ENCODE measurements at regions not wholly inside any gene's neighbourhood (a gene's known extent, or its start where the extent isn't known, plus 50 kb on each side); places are given as distances from the start of the nearest gene placed in this dataset. TPM values are rescaled to one million over a fixed set of nuclear protein-coding genes. Genes with fewer than 3 reads are reported as not detected.
"Not testable (repeated sequence)": the region's sequence is repeated elsewhere in the genome, so short reads cannot be mapped to it uniquely, and the experiment has no call there.

DNA sequence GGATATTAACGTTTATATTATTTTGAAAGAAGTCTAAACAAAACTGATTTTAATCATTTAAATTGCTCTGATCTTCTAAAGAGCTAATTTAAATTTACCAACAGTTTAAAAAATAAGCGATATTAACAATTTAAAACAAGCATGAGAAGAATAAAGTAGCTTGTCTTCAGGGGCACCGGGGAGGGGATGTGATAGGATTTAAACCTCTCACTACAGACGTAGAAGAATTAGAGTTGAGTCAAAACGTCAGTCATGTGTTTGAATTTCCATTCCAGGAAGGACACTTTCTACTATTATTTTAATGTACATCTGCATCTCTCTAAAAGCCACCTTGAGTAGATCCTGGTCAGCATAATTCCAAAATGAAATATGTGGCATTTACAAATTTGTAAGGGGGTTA is 58.2 kb upstream of the TPTE start:
- Histone ChIP-seq H3K36me3 (no peaks in the 10 kb centered on the region), H3K4me3 (no peak overlapping the region), H3K9me3 (peaks cover 0 to 4% (median 0%) of the 10 kb centered on the region in 4 donors), H3K27ac (no peak overlapping the region), H3K27me3 (no peaks in the 10 kb centered on the region), H3K4me1 (no peaks in the 10 kb centered on the region)
- DNase-seq (ENCODE audit: low spot score in 2 of 2), result no peak
- WGBS, 2 donors, result 41 to 44% methylated on average over 5 of the region's 5 CpGs
- TF ChIP-seq EP300 (IDR thresholded peaks at IDR 0.05), result no peak
- TF ChIP-seq POLR2A (IDR thresholded peaks at IDR 0.05), result no peak

DNA sequence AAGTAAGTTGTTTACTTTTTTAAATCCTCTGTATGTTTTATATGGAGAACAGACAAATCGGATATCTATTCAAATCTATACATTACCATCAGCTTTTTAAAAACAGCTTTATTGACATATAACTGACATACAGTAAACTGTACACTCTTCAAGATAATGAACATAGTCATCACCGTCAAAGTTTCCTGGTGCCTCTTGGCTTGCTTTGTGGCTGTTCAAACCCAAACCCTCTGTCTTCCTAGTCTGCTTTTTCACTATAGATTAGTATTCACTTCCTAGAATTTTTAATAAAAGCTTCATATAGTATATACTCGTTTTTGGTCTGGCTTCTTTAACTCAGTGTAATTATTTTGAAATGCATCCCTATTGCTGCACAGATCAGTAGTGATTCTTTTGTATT is 56.4 kb upstream of the TPTE start:
- no peak for DNase-seq (ENCODE audit: low spot score in 2 of 2)
- 44 to 48% methylated on average over 3 of the region's 3 CpGs for WGBS, 2 donors
- Histone ChIP-seq H3K4me1 (no peaks in the 10 kb centered on the region), H3K27ac (no peak overlapping the region), H3K4me3 (no peak overlapping the region), H3K9me3 (peaks cover 0 to 4% (median 0%) of the 10 kb centered on the region in 4 donors), H3K27me3 (no peaks in the 10 kb centered on the region), H3K36me3 (no peaks in the 10 kb centered on the region)
- TF ChIP-seq POLR2A (IDR thresholded peaks at IDR 0.05), result no peak
- TF ChIP-seq EP300 (IDR thresholded peaks at IDR 0.05), result no peak
- TF ChIP-seq, protein P1, sequence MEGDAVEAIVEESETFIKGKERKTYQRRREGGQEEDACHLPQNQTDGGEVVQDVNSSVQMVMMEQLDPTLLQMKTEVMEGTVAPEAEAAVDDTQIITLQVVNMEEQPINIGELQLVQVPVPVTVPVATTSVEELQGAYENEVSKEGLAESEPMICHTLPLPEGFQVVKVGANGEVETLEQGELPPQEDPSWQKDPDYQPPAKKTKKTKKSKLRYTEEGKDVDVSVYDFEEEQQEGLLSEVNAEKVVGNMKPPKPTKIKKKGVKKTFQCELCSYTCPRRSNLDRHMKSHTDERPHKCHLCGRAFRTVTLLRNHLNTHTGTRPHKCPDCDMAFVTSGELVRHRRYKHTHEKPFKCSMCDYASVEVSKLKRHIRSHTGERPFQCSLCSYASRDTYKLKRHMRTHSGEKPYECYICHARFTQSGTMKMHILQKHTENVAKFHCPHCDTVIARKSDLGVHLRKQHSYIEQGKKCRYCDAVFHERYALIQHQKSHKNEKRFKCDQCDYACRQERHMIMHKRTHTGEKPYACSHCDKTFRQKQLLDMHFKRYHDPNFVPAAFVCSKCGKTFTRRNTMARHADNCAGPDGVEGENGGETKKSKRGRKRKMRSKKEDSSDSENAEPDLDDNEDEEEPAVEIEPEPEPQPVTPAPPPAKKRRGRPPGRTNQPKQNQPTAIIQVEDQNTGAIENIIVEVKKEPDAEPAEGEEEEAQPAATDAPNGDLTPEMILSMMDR (IDR thresholded peaks at IDR 0.05), result no peak

DNA sequence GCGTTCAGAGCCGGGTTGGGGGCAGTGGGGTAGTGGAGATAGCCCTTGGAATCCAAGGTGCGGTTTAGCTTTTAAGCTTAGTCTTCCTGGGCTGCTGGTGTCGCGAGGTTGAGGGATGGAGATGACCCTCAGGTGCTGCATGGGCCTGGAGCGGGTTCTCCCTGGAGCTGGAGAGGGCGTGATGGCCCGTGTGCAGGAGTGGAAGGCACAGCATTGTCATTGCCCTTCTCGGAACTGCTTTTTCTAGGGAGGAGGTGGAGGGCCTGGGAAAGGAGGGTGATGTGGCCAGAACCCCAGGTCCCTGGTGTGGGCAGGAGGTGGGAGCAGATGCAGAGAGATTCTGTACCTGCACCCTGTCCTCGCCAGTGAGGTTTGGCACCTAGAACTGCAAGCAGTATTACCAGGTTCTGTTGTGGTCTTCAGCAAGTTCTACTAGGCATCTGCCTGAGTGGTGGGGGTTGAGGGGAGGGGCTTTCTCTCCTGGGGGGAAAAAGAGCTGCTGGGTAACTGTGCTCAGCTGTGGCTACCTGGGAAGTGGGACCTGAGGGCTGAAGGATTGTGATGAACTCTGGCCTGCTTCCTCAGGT is 55.8 kb upstream of the TPTE start:
- not testable (repeated sequence) for DNase-seq (ENCODE audit: low spot score in 2 of 2)
- 63 to 65% methylated on average over 10 of the region's 10 CpGs for WGBS, 2 donors

DNA sequence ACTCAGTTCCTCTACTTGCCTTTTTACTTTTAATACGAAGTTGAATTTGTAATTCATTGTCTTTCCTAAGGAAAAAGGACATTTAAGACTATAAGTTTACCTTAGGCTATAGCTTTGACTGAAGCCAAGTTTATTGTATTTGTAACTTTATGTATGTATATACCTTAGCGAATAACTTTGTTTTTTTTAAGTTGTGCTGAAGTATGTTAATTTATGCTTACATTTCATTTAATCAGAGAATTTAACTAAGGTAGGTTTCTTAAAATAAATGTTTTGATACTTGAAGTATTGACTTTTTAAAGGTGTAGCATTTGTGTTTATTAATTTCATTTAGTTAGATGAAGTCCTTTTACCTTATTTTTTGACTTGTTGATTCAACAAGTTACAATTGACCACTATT is 55.2 kb upstream of the TPTE start:
- TF ChIP-seq, protein P1 (IDR thresholded peaks at IDR 0.05), result no peak
- Histone ChIP-seq H3K27me3 (no peaks in the 10 kb centered on the region), H3K4me1 (no peaks in the 10 kb centered on the region), H3K4me3 (no peak overlapping the region), H3K27ac (no peak overlapping the region), H3K9me3 (peaks cover 0 to 4% (median 0%) of the 10 kb centered on the region in 4 donors), H3K36me3 (no peaks in the 10 kb centered on the region)
- 24 to 25% methylated on average over 2 of the region's 2 CpGs for WGBS, 2 donors
- DNase-seq (ENCODE audit: low spot score in 2 of 2), result no peak

More for the DNA sequence above, 55.8 kb upstream of the TPTE start:
- not testable (repeated sequence) for H3K27me3 ChIP-seq, H3K36me3 ChIP-seq, H3K4me3 ChIP-seq, H3K9me3 ChIP-seq, H3K27ac ChIP-seq, H3K4me1 ChIP-seq

Small RNA genes in the stretch of these regions (small RNA-seq; reads per million reads assigned to genes)
- not detected for gene AF254983.2

All from tibial nerve (tissue), 4 donors.